ENCODE measurements at regions not wholly inside any gene's neighbourhood (a gene's known extent, or its start where the extent isn't known, plus 50 kb on each side); places are given as distances from the start of the nearest gene placed in this dataset.

DNA sequence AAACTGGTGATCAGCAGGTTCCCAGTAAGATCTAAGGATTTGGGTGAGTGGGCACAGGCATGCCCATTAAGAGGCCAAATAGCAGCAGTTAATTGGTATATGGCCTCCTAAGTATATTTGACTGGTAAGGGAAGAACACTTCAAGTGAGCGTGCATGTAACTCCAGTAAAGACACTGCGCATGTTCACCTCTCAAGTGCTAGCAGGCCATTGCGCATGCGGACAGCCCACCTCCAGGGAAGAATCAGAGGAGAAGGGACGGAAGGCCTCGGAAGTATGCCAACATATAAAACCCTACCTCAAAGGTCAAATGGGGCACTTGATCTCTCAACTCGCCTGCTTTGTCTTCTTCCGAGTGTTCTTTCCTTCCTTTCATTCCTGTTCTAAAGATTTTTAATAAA lies 118.0 kb downstream of the ARL5B start:
- TF ChIP-seq, protein P1, sequence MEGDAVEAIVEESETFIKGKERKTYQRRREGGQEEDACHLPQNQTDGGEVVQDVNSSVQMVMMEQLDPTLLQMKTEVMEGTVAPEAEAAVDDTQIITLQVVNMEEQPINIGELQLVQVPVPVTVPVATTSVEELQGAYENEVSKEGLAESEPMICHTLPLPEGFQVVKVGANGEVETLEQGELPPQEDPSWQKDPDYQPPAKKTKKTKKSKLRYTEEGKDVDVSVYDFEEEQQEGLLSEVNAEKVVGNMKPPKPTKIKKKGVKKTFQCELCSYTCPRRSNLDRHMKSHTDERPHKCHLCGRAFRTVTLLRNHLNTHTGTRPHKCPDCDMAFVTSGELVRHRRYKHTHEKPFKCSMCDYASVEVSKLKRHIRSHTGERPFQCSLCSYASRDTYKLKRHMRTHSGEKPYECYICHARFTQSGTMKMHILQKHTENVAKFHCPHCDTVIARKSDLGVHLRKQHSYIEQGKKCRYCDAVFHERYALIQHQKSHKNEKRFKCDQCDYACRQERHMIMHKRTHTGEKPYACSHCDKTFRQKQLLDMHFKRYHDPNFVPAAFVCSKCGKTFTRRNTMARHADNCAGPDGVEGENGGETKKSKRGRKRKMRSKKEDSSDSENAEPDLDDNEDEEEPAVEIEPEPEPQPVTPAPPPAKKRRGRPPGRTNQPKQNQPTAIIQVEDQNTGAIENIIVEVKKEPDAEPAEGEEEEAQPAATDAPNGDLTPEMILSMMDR (conservative IDR thresholded peaks at IDR 0.05; ENCODE audit: low read length): no peak
- no peak for TF ChIP-seq EZH2phosphoT487 (IDR thresholded peaks at IDR 0.05; ENCODE audit: borderline replicate concordance, low read depth, low read length)
